ENCODE measurements at regions not wholly inside any gene's neighbourhood (a gene's known extent, or its start where the extent isn't known, plus 50 kb on each side); places are given as distances from the start of the nearest gene placed in this dataset.

DNA sequence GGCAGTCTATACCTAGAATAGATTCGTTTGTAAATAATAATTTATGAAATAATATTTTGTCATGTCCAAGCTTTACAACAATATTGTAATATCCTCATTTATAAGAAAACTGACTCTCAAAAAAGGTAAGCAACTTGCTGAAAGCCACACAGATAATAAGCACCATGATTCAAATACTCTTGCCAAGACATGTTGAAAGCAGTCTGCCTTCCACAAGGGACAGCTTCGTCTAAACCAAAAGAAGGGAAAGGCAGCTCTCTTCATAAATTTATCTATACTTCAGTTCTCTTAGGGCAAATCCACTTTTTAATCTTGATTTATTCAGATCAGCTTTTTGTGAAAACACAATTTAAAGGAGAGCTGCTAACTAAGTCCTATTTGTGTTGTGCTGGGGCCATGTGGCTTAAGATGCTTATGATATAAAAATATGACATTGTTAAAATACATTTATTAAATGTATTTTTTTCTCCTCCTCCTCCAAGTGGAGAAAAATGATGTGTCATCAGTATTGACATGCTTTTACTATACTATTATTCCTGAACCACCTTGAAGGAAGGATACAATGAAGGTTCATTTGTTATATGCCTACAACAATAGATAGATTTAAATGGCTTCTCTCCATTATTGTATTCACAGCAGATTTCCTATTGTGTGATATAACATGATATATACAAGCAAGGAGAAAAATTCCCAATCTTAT lies 737.0 kb downstream of the HDGFL1 start:
- no peak for TF ChIP-seq EZH2phosphoT487 (IDR thresholded peaks at IDR 0.05; ENCODE audit: low read depth)
- no peak for TF ChIP-seq CTCF (IDR thresholded peaks at IDR 0.05; ENCODE audit: low read depth, low read length)

Data from OCI-LY3 (cell line).